ENCODE measurements at regions not wholly inside any gene's neighbourhood (a gene's known extent, or its start where the extent isn't known, plus 50 kb on each side); places are given as distances from the start of the nearest gene placed in this dataset.
"Not testable (repeated sequence)": the region's sequence is repeated elsewhere in the genome, so short reads cannot be mapped to it uniquely, and the experiment has no call there.

GRCh38 chr3:115254492-115255196, 107.6 kb upstream of the ZBTB20 start:
- no peak for DNase-seq

GRCh38 chr3:115255197-115255585, 108.1 kb upstream of the ZBTB20 start:
- DNase-seq = no peak

- no peak for DNase-seq
These were observed 123.8 kb upstream of the ZBTB20 start for GRCh38 chr3:115270849-115271248.

GRCh38 chr3:115272036-115272824, 125.1 kb upstream of the ZBTB20 start:
- DNase-seq = no peak

- no peak for DNase-seq
These were observed 128.8 kb upstream of the ZBTB20 start for GRCh38 chr3:115275896-115276295.

- no peak for DNase-seq
These were observed 132.9 kb upstream of the ZBTB20 start for GRCh38 chr3:115279939-115280338.

- no peak for DNase-seq
These were observed 133.4 kb upstream of the ZBTB20 start for GRCh38 chr3:115280506-115280905.

- no peak for DNase-seq
These were observed 134.9 kb upstream of the ZBTB20 start for GRCh38 chr3:115281697-115282675.

- DNase-seq = no peak
These were observed 137.9 kb upstream of the ZBTB20 start for GRCh38 chr3:115284980-115285379.

GRCh38 chr3:115286529-115287197, 139.6 kb upstream of the ZBTB20 start:
- no peak for DNase-seq

GRCh38 chr3:115287198-115287597, 140.1 kb upstream of the ZBTB20 start:
- no peak for DNase-seq

GRCh38 chr3:115292131-115292530, 145.0 kb upstream of the ZBTB20 start:
- no peak for DNase-seq

- DNase-seq = no peak
These were observed 145.6 kb upstream of the ZBTB20 start for GRCh38 chr3:115292677-115293165.

GRCh38 chr3:115293321-115293720, 146.2 kb upstream of the ZBTB20 start:
- no peak for DNase-seq

- no peak for DNase-seq
These were observed 154.3 kb upstream of the ZBTB20 start for GRCh38 chr3:115301364-115301860.

- DNase-seq = not testable (repeated sequence)
These were observed 170.9 kb upstream of the ZBTB20 start for GRCh38 chr3:115317953-115318352.

- DNase-seq = no peak
These were observed 174.3 kb upstream of the ZBTB20 start for GRCh38 chr3:115321400-115321805.

GRCh38 chr3:115322901-115323300, 175.8 kb upstream of the ZBTB20 start:
- no peak for DNase-seq

- DNase-seq = no peak
These were observed 176.3 kb upstream of the ZBTB20 start for GRCh38 chr3:115323380-115323779.

GRCh38 chr3:115324056-115324455, 177.0 kb upstream of the ZBTB20 start:
- DNase-seq = no peak

GRCh38 chr3:115325539-115325938, 178.5 kb upstream of the ZBTB20 start:
- DNase-seq = no peak

- DNase-seq = no peak
These were observed 183.3 kb upstream of the ZBTB20 start for GRCh38 chr3:115330430-115330829.
